ENCODE measurements at regions not wholly inside any gene's neighbourhood (a gene's known extent, or its start where the extent isn't known, plus 50 kb on each side); places are given as distances from the start of the nearest gene placed in this dataset.

GRCh38 chr19:31981545-31981944 lies 363.9 kb upstream of the ZNF507 start:
- Histone ChIP-seq H3K23ac (ENCODE audit: low read depth, low read length, poor library complexity) (no peak overlapping the region), H3K9ac (ENCODE audit: low read depth, low read length, poor library complexity) (peak overlapping the region; percentile 34), H3K79me1 (ENCODE audit: low read depth, low read length) (no peaks in the 10 kb centered on the region), H2AFZ (ENCODE audit: low read length) (no peak overlapping the region), H3K9me3 (replicated peaks in 1 of 2; ENCODE audit: control insufficient read depth in 2 of 2, insufficient read depth in 1 of 2, low read depth in 1 of 2, low read length in 2 of 2) (peaks cover 0 to 4% of the 10 kb centered on the region in 2 donors), H3K4me3 (ENCODE audit: low read length in 2 of 2) (peak overlapping the region in 1 of 2 donors; percentile 36), H3K18ac (ENCODE audit: low read length) (no peak overlapping the region), H4K91ac (ENCODE audit: low read depth, low read length, poor library complexity) (no peak overlapping the region), H3K27ac (replicated peaks; ENCODE audit: low read length) (no peak overlapping the region), H2BK12ac (ENCODE audit: low read length) (no peak overlapping the region), H2BK120ac (ENCODE audit: low read depth, low read length) (no peak overlapping the region), H2BK5ac (ENCODE audit: low read length) (no peak overlapping the region), H3K27me3 (ENCODE audit: control insufficient read depth in 3 of 3, insufficient read depth in 3 of 3, low read depth in 1 of 3, low read length in 3 of 3) (no peaks in the 10 kb centered on the region), H2BK15ac (ENCODE audit: low read length) (no peak overlapping the region), H4K8ac (ENCODE audit: low read depth, low read length) (no peak overlapping the region), H3K14ac (ENCODE audit: low read length) (no peak overlapping the region), H3K4me1 (ENCODE audit: control insufficient read depth in 2 of 2, insufficient read depth in 1 of 2, low read depth in 1 of 2, low read length in 2 of 2) (no peaks in the 10 kb centered on the region), H3K36me3 (replicated peaks in 1 of 2; ENCODE audit: control insufficient read depth in 2 of 2, insufficient read depth in 2 of 2, low read length in 2 of 2) (no peaks in the 10 kb centered on the region), H3K4me2 (ENCODE audit: insufficient read depth, low read length, poor library complexity, severe bottlenecking) (no peak overlapping the region), H2AK5ac (ENCODE audit: low read depth, low read length) (peak overlapping the region; percentile 35), H3K4ac (ENCODE audit: low read length) (no peak overlapping the region)
- no peak for DNase-seq (ENCODE audit: low spot score)
- WGBS, 2 donors (ENCODE audit: extremely low coverage in 2 of 2, insufficient read length in 2 of 2, insufficient replicate concordance in 1 of 2), result no CpG with 5 or more reads among the region's 2 CpGs

GRCh38 chr19:31983647-31984046 lies 361.8 kb upstream of the ZNF507 start:
- H3K4me1 ChIP-seq (ENCODE audit: control insufficient read depth in 2 of 2, insufficient read depth in 1 of 2, low read depth in 1 of 2, low read length in 2 of 2), result no peaks in the 10 kb centered on the region
- H3K14ac ChIP-seq (ENCODE audit: low read length), result no peak overlapping the region
- no peak overlapping the region for H3K4ac ChIP-seq (ENCODE audit: low read length)
- H2BK5ac ChIP-seq (ENCODE audit: low read length), result no peak overlapping the region
- H2AK5ac ChIP-seq (ENCODE audit: low read depth, low read length), result no peak overlapping the region
- no peak overlapping the region for H3K4me2 ChIP-seq (ENCODE audit: insufficient read depth, low read length, poor library complexity, severe bottlenecking)
- H3K79me1 ChIP-seq (ENCODE audit: low read depth, low read length), result no peaks in the 10 kb centered on the region
- H2BK12ac ChIP-seq (ENCODE audit: low read length), result no peak overlapping the region
- H2BK120ac ChIP-seq (ENCODE audit: low read depth, low read length), result no peak overlapping the region
- H2AFZ ChIP-seq (ENCODE audit: low read length), result no peak overlapping the region
- no peak for DNase-seq (ENCODE audit: low spot score)
- no peak overlapping the region for H2BK15ac ChIP-seq (ENCODE audit: low read length)
- H3K23ac ChIP-seq (ENCODE audit: low read depth, low read length, poor library complexity), result no peak overlapping the region
- peaks cover 0 to 4% of the 10 kb centered on the region in 2 donors for H3K9me3 ChIP-seq (replicated peaks in 1 of 2; ENCODE audit: control insufficient read depth in 2 of 2, insufficient read depth in 1 of 2, low read depth in 1 of 2, low read length in 2 of 2)
- no peak overlapping the region for H4K91ac ChIP-seq (ENCODE audit: low read depth, low read length, poor library complexity)
- no peak overlapping the region for H3K27ac ChIP-seq (replicated peaks; ENCODE audit: low read length)
- no peak overlapping the region for H3K18ac ChIP-seq (ENCODE audit: low read length)
- no peak overlapping the region for H3K9ac ChIP-seq (ENCODE audit: low read depth, low read length, poor library complexity)
- WGBS, 2 donors (ENCODE audit: extremely low coverage in 2 of 2, insufficient read length in 2 of 2, insufficient replicate concordance in 1 of 2), result no CpG with 5 or more reads among the region's 3 CpGs
- H4K8ac ChIP-seq (ENCODE audit: low read depth, low read length), result no peak overlapping the region
- H3K4me3 ChIP-seq (ENCODE audit: low read length in 2 of 2), result no peak overlapping the region
- no peaks in the 10 kb centered on the region for H3K27me3 ChIP-seq (ENCODE audit: control insufficient read depth in 3 of 3, insufficient read depth in 3 of 3, low read depth in 1 of 3, low read length in 3 of 3)
- no peaks in the 10 kb centered on the region for H3K36me3 ChIP-seq (replicated peaks in 1 of 2; ENCODE audit: control insufficient read depth in 2 of 2, insufficient read depth in 2 of 2, low read length in 2 of 2)

GRCh38 chr19:31985001-31985605 lies 360.3 kb upstream of the ZNF507 start:
- H2BK12ac ChIP-seq (ENCODE audit: low read length), result no peak overlapping the region
- no peak overlapping the region for H3K27ac ChIP-seq (replicated peaks; ENCODE audit: low read length)
- H2AFZ ChIP-seq (ENCODE audit: low read length), result no peak overlapping the region
- no peaks in the 10 kb centered on the region for H3K4me1 ChIP-seq (ENCODE audit: control insufficient read depth in 2 of 2, insufficient read depth in 1 of 2, low read depth in 1 of 2, low read length in 2 of 2)
- no peaks in the 10 kb centered on the region for H3K79me1 ChIP-seq (ENCODE audit: low read depth, low read length)
- peak overlapping the region; percentile 15 for H3K14ac ChIP-seq (ENCODE audit: low read length)
- no peaks in the 10 kb centered on the region for H3K36me3 ChIP-seq (replicated peaks in 1 of 2; ENCODE audit: control insufficient read depth in 2 of 2, insufficient read depth in 2 of 2, low read length in 2 of 2)
- peak overlapping the region; percentile 33 for H2AK5ac ChIP-seq (ENCODE audit: low read depth, low read length)
- no peak overlapping the region for H2BK5ac ChIP-seq (ENCODE audit: low read length)
- no peaks in the 10 kb centered on the region for H3K27me3 ChIP-seq (ENCODE audit: control insufficient read depth in 3 of 3, insufficient read depth in 3 of 3, low read depth in 1 of 3, low read length in 3 of 3)
- H3K9me3 ChIP-seq (replicated peaks in 1 of 2; ENCODE audit: control insufficient read depth in 2 of 2, insufficient read depth in 1 of 2, low read depth in 1 of 2, low read length in 2 of 2), result peaks cover 0 to 4% of the 10 kb centered on the region in 2 donors
- no peak overlapping the region for H3K4ac ChIP-seq (ENCODE audit: low read length)
- H2BK120ac ChIP-seq (ENCODE audit: low read depth, low read length), result no peak overlapping the region
- H2BK15ac ChIP-seq (ENCODE audit: low read length), result no peak overlapping the region
- H4K8ac ChIP-seq (ENCODE audit: low read depth, low read length), result no peak overlapping the region
- no peak overlapping the region for H4K91ac ChIP-seq (ENCODE audit: low read depth, low read length, poor library complexity)
- H3K4me3 ChIP-seq (ENCODE audit: low read length in 2 of 2), result no peak overlapping the region
- H3K18ac ChIP-seq (ENCODE audit: low read length), result peak overlapping the region; percentile 11
- DNase-seq (ENCODE audit: low spot score), result no peak
- no peak overlapping the region for H3K23ac ChIP-seq (ENCODE audit: low read depth, low read length, poor library complexity)
- no CpG with 5 or more reads among the region's 7 CpGs for WGBS, 2 donors (ENCODE audit: extremely low coverage in 2 of 2, insufficient read length in 2 of 2, insufficient replicate concordance in 1 of 2)
- no peak overlapping the region for H3K9ac ChIP-seq (ENCODE audit: low read depth, low read length, poor library complexity)
- no peak overlapping the region for H3K4me2 ChIP-seq (ENCODE audit: insufficient read depth, low read length, poor library complexity, severe bottlenecking)

- Histone ChIP-seq H2BK12ac (ENCODE audit: low read length) (no peak overlapping the region), H3K14ac (ENCODE audit: low read length) (no peak overlapping the region), H3K4me3 (ENCODE audit: low read length in 2 of 2) (no peak overlapping the region), H3K18ac (ENCODE audit: low read length) (no peak overlapping the region), H3K27ac (replicated peaks; ENCODE audit: low read length) (no peak overlapping the region), H2AK5ac (ENCODE audit: low read depth, low read length) (no peak overlapping the region), H3K4me1 (ENCODE audit: control insufficient read depth in 2 of 2, insufficient read depth in 1 of 2, low read depth in 1 of 2, low read length in 2 of 2) (no peaks in the 10 kb centered on the region), H3K4me2 (ENCODE audit: insufficient read depth, low read length, poor library complexity, severe bottlenecking) (no peak overlapping the region), H2BK120ac (ENCODE audit: low read depth, low read length) (no peak overlapping the region), H3K27me3 (ENCODE audit: control insufficient read depth in 3 of 3, insufficient read depth in 3 of 3, low read depth in 1 of 3, low read length in 3 of 3) (no peaks in the 10 kb centered on the region), H3K79me1 (ENCODE audit: low read depth, low read length) (no peaks in the 10 kb centered on the region), H3K23ac (ENCODE audit: low read depth, low read length, poor library complexity) (no peak overlapping the region), H3K4ac (ENCODE audit: low read length) (no peak overlapping the region), H2BK5ac (ENCODE audit: low read length) (no peak overlapping the region), H4K91ac (ENCODE audit: low read depth, low read length, poor library complexity) (no peak overlapping the region), H4K8ac (ENCODE audit: low read depth, low read length) (no peak overlapping the region), H3K9me3 (replicated peaks in 1 of 2; ENCODE audit: control insufficient read depth in 2 of 2, insufficient read depth in 1 of 2, low read depth in 1 of 2, low read length in 2 of 2) (peaks cover 0 to 4% of the 10 kb centered on the region in 2 donors), H2BK15ac (ENCODE audit: low read length) (no peak overlapping the region), H2AFZ (ENCODE audit: low read length) (no peak overlapping the region), H3K9ac (ENCODE audit: low read depth, low read length, poor library complexity) (no peak overlapping the region), H3K36me3 (replicated peaks in 1 of 2; ENCODE audit: control insufficient read depth in 2 of 2, insufficient read depth in 2 of 2, low read length in 2 of 2) (no peaks in the 10 kb centered on the region)
- WGBS, 2 donors (ENCODE audit: extremely low coverage in 2 of 2, insufficient read length in 2 of 2, insufficient replicate concordance in 1 of 2), result no CpG with 5 or more reads among the region's 1 CpG
- no peak for DNase-seq (ENCODE audit: low spot score)
These were observed 358.5 kb upstream of the ZNF507 start for GRCh38 chr19:31986951-31987350.

All from neuronal stem cell (in vitro differentiated cells).